Sigmoid colon (tissue), 6 donors: ENCODE measurements at regions not wholly inside any gene's neighbourhood (a gene's known extent, or its start where the extent isn't known, plus 50 kb on each side); places are given as distances from the start of the nearest gene placed in this dataset.

Source experiments
- DNase-seq: peaks from one replicate; pipeline ENCODE4 v3.0.0-alpha.2; 2019
- H3K27ac ChIP-seq, 4 donors: fragments of 200-600 bp; sonication (generic); one replicate each; pipeline ENCODE4 v1.5.1; 2016 to 2019; ENCODE audit warnings: mild to moderate bottlenecking in 1 of 4
- H3K27me3 ChIP-seq, 3 donors: fragments of 200-600 bp; sonication (generic); one replicate each; pipeline ENCODE4 v1.5.1; 2019; ENCODE audit warnings: mild to moderate bottlenecking in 1 of 3
- H3K36me3 ChIP-seq, 4 donors: fragments of 200-600 bp; sonication (generic); one replicate each; pipeline ENCODE4 v1.5.1; 2016 to 2019
- H3K4me1 ChIP-seq, 4 donors: fragments of 200-600 bp; sonication (generic); one replicate each; pipeline ENCODE4 v1.5.1; 2017 to 2019
- H3K4me3 ChIP-seq, 4 donors: fragments of 200-600 bp; sonication (generic); one replicate each; pipeline ENCODE4 v1.5.1; 2017 to 2019; ENCODE audit warnings: mild to moderate bottlenecking in 2 of 4, moderate library complexity in 1 of 4
- H3K9me3 ChIP-seq, 4 donors: fragments of 200-600 bp in 3 of 4; sonication (generic) in 3 of 4; one replicate each; pipeline versions ENCODE4 v1.5.1 to v1.6.1; 2013 to 2019
- CTCF ChIP-seq, 4 experiments: fragments of 450-650 bp in 3 of 4; fragments of 200-600 bp in 1 of 4; IDR thresholded peaks; one replicate each; pipeline ENCODE4 v1.5.1; 2016 to 2019; ENCODE audit warnings: antibody characterized with exemption in 4 of 4, mild to moderate bottlenecking in 3 of 4, moderate library complexity in 2 of 4
- EP300 ChIP-seq, 4 donors: sonication (generic); formaldehyde crosslinking; IDR thresholded peaks; one replicate each; pipeline ENCODE4 v1.6.1; 2017; ENCODE audit warnings: antibody characterized with exemption in 4 of 4
- POLR2A ChIP-seq, 2 donors: fragments of 450-650 bp; IDR thresholded peaks; one replicate each; pipeline ENCODE4 v1.6.1; 2016; ENCODE audit warnings: antibody characterized with exemption in 2 of 2, mild to moderate bottlenecking in 2 of 2, moderate library complexity in 2 of 2
- POLR2AphosphoS5 ChIP-seq, 4 donors: sonication (generic); formaldehyde crosslinking; IDR thresholded peaks; one replicate each; pipeline ENCODE4 v1.6.1; 2017; ENCODE audit warnings: antibody characterized with exemption in 4 of 4
- WGBS, 2 donors: extraction: QIAGEN DNeasy Blood & Tissue Kit; methylation state at CpG; one replicate each; pipeline ENCODE4 v1.1.7; 2013; 5-methylcytosine and 5-hydroxymethylcytosine counted together
- intact Hi-C: fragments of 100-400 bp; cut with DNase I; formaldehyde crosslinking; loops from one replicate; pipeline ENCODE4 v1.15.1; 2023
- donor health status: healthy with polysubstance abuse.
- donor health status: healthy.

DNA sequence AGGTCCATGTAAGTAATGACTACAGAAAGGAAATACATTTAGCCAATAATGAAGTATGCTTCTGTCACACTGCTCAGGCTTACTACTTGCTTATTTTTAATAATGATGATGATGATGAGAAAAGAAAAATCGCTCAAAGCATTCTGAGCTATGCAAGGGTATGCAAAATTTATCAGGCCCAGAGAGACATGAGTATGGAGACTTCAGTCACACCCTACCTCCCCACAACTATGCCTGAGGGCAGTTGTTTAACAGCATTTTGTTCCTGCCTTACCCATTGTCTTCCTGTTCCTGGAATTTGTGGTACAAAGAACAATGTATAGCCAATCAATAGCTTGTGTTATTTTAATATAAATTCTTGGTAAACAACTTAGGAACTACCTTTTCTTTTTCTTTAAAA is 232.6 kb upstream of the ZBED5 start:
- no peaks in the 10 kb centered on the region for H3K27me3 ChIP-seq
- intact Hi-C loops = no loop called here
- 83 to 91% methylated on average over 1 of the region's 1 CpG for WGBS, 2 donors
- DNase-seq = no peak
- no peak for TF ChIP-seq CTCF (IDR thresholded peaks at IDR 0.05)
- TF ChIP-seq POLR2AphosphoS5 (IDR thresholded peaks at IDR 0.05) = no peak
- TF ChIP-seq EP300 (IDR thresholded peaks at IDR 0.05) = no peak
- H3K36me3 ChIP-seq = no peaks in the 10 kb centered on the region
- H3K4me1 ChIP-seq = no peaks in the 10 kb centered on the region
- H3K4me3 ChIP-seq = no peak overlapping the region
- H3K9me3 ChIP-seq = peaks cover 0 to 5% (median 0%) of the 10 kb centered on the region in 4 donors
- no peak overlapping the region for H3K27ac ChIP-seq

- Histone ChIP-seq H3K27me3 (no peaks in the 10 kb centered on the region), H3K9me3 (peaks cover 0 to 5% (median 0%) of the 10 kb centered on the region in 4 donors), H3K27ac (no peak overlapping the region), H3K4me3 (no peak overlapping the region), H3K36me3 (no peaks in the 10 kb centered on the region), H3K4me1 (no peaks in the 10 kb centered on the region)
- WGBS, 2 donors = 94% methylated on average over 4 of the region's 4 CpGs
- intact Hi-C loops = no loop called here
- no peak for TF ChIP-seq POLR2A (IDR thresholded peaks at IDR 0.05)
- no peak for DNase-seq
These were observed 232.0 kb upstream of the ZBED5 start for GRCh38 chr11:11089805-11090204.

GRCh38 chr11:11086979-11087378 is 229.1 kb upstream of the ZBED5 start:
- DNase-seq = no peak
- Histone ChIP-seq H3K27ac (no peak overlapping the region), H3K36me3 (no peaks in the 10 kb centered on the region), H3K9me3 (peaks cover 0 to 5% (median 0%) of the 10 kb centered on the region in 4 donors), H3K4me1 (peaks cover 0 to 7% (median 6%) of the 10 kb centered on the region in 4 donors), H3K4me3 (no peak overlapping the region), H3K27me3 (no peaks in the 10 kb centered on the region)
- WGBS, 2 donors = 85 to 90% methylated on average over 2 of the region's 2 CpGs
- intact Hi-C loops = no loop called here
- TF ChIP-seq EP300 (IDR thresholded peaks at IDR 0.05) (no peak), CTCF (IDR thresholded peaks at IDR 0.05) (no peak), POLR2A (IDR thresholded peaks at IDR 0.05) (no peak), POLR2AphosphoS5 (IDR thresholded peaks at IDR 0.05) (no peak)

DNA sequence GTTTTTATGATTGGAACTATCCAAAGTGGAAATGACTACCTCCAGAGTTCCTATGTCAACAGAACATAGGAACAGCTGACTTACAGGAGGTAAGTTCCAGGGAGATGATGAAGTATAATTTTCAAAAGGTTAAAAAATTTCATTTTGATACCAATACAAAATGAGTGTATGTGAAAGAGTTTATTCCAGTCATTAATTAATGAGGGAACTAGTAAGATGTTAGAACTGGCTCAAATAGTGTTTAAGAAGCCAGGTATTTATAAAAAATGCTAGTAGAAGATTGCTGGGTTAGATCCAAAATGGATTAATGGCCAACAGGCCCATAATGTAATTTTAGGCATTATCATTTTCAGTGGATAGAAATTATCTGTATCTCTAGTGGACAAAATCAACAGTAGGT is 227.7 kb upstream of the ZBED5 start:
- no peak overlapping the region for H3K4me3 ChIP-seq
- H3K27me3 ChIP-seq = no peaks in the 10 kb centered on the region
- H3K27ac ChIP-seq = no peak overlapping the region
- TF ChIP-seq POLR2A (IDR thresholded peaks at IDR 0.05) (no peak), EP300 (IDR thresholded peaks at IDR 0.05) (no peak), CTCF (IDR thresholded peaks at IDR 0.05) (no peak), POLR2AphosphoS5 (IDR thresholded peaks at IDR 0.05) (no peak)
- DNase-seq = no peak
- intact Hi-C loops = no loop called here
- H3K36me3 ChIP-seq = no peaks in the 10 kb centered on the region
- H3K9me3 ChIP-seq = no peaks in the 10 kb centered on the region
- H3K4me1 ChIP-seq = peaks cover 0 to 21% (median 20%) of the 10 kb centered on the region in 4 donors

DNA sequence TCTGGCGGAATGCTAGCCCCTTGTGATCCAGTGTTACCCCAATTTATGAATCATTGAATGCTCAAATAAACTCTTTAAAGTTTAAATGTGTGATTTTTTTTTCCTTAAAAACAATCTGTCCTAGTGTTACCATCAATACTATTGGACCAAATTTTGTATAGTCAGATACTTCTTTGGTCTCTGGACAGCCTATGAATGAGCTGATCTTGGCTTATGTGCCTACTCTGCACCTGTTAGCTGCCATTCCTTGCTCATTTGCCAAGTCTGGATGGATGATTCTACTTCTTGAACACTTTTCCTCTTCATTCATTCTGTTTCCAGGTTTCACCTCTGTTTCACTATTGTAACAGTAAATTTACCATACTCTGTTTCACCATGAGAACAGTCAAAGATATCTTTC is 226.5 kb upstream of the ZBED5 start:
- no peak for DNase-seq
- 70 to 79% methylated on average over 1 of the region's 1 CpG for WGBS, 2 donors
- no peaks in the 10 kb centered on the region for H3K27me3 ChIP-seq
- H3K4me1 ChIP-seq = peaks cover 0 to 28% (median 22%) of the 10 kb centered on the region in 4 donors
- no peaks in the 10 kb centered on the region for H3K9me3 ChIP-seq
- TF ChIP-seq POLR2AphosphoS5 (IDR thresholded peaks at IDR 0.05) (no peak), POLR2A (IDR thresholded peaks at IDR 0.05) (no peak), EP300 (IDR thresholded peaks at IDR 0.05) (no peak), CTCF (IDR thresholded peaks at IDR 0.05) (no peak)
- intact Hi-C loops = no loop called here
- H3K36me3 ChIP-seq = no peaks in the 10 kb centered on the region
- no peak overlapping the region for H3K4me3 ChIP-seq
- no peak overlapping the region for H3K27ac ChIP-seq
